H54 (cell line): ENCODE measurements at regions not wholly inside any gene's neighbourhood (a gene's known extent, or its start where the extent isn't known, plus 50 kb on each side); places are given as distances from the start of the nearest gene placed in this dataset.
"Not testable (repeated sequence)": the region's sequence is repeated elsewhere in the genome, so short reads cannot be mapped to it uniquely, and the experiment has no call there.

Experiments
- DNase-seq: peaks from one replicate; pipeline ENCODE4 v3.0.0; 2011; ENCODE audit warnings: low spot score, mixed read lengths; ENCODE audit not compliant: insufficient read length
- FAIRE-seq: peaks from 3 replicates; lab custom pipeline; 2011; peaks lifted over from hg19 to GRCh38; lab: Jason Lieb, UNC
- POLR2A ChIP-seq: IDR thresholded peaks from 2 replicates; pipeline ENCODE4 v1.6.1; 2011; ENCODE audit warnings: low read depth, mild to moderate bottlenecking, low read length

DNA sequence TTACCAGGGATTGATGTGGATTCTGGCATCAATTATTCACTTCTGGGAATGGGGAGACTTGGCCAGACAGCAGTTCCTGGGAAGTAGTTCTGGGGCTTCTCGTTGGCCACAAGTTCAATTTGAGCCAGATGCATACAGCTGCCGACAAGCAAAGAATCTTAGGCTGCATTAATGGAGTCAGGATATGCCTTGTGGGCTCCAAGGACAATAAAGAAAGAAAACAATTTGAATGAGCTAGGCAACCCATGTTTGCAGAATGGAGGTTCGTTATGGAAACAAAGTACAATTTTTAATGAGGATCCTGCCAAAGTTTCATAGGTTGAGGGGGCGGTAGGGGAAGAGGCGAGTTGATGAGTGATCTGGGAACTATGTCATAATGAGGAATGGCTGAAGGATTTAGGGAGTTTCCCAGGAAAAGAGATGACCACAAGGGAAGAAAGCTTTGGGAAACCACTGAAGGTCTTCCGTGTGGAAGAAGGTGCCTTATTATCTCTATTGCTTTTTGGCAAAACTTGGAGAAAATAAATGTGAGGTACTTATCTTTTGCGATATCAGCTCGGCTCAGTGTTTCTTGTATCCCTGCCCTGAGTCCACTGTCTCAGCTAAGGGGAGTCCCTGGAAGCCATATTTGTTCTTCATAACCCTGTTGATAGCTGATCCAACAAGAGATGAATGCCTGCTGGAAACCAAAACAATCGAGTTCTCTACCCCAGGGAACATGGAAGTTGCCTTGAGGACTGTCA lies 181.0 kb upstream of the ZNF217 start:
- FAIRE-seq (no peak), DNase-seq (peak; percentile 45)
- no peak for TF ChIP-seq POLR2A

DNA sequence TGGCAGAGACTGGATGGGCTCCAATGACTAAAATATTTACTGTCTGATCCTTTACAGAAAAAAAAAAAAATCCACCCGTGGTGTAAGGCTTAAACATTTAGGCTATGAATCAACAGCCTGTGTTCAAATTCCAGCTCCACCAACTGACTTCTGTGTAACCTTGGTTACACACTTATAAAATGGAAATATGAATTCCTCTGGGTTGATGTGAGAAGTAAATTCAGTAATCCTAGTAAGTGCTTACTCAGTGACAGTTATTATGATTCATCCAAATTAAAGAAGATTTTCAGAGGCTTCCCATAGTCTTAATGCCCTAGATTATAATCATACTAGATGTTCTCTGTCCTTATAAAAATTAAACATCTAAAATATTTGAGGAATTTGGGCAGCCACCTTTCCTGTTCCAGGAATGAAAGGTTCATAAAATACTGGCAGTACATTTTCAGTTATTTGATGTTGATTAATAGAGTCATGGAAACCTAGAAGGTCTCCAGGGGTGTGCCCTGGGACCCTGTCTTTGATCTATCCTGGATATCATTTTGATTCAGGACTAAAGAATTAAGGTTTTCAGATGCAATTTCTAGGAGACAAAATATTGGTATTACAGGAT lies 180.3 kb upstream of the ZNF217 start:
- DNase-seq (peak; percentile 55), FAIRE-seq (no peak)
- no peak for TF ChIP-seq POLR2A

DNA sequence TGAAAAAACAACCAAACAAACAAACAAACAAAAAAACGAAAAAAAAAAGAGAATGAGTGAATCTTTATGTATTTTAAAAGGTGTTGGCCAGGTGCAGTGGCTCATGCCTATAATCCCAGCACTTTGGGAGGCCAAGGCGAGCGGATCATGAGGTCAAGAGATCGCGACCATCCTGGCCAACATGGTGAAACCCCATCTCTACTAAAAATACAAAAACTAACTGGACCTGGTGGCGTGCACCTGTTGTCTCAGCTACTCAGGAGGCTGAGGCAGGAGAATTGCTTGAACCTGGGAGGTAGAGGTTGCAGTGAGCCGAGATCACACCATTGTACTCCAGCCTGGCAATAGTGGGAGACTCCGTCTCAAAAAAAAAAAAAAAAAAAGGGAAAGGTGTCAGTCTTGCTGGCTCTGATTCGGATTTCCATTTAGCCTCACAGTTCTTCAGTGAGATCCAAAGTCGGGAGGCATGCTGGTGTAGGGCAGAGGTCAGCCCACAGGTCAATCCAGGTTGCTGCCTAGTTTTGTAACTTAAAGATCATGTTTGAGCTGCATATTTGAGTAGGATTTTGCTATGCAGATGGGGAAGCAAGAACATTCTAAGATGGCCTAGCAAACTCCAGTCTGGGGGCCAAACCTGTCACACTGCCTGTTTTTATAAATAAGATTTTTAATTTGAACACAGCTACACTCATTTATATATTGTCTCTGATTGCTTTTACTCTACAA lies 179.6 kb upstream of the ZNF217 start:
- not testable (repeated sequence) for DNase-seq, FAIRE-seq

DNA sequence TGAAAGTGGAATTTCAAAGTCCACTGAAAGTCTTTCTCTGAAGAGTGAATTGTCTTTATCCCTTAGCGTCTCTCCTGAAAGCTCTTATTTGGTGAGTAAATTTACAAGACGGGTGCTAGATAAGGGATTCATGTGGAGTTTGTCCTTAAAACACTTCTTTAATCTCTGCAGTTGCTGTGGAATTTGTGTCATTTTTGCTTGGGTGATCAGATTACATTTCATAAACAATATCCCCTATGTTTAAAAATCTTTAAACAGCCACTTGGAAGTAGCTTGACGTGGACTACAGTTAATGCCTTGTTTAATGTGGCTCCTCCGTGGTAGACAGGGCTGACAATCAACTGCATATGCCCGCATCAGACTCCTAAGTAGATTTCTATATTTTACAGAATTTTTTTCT lies 175.4 kb upstream of the ZNF217 start:
- no peak for FAIRE-seq
- TF ChIP-seq POLR2A: no peak
- DNase-seq: no peak

DNA sequence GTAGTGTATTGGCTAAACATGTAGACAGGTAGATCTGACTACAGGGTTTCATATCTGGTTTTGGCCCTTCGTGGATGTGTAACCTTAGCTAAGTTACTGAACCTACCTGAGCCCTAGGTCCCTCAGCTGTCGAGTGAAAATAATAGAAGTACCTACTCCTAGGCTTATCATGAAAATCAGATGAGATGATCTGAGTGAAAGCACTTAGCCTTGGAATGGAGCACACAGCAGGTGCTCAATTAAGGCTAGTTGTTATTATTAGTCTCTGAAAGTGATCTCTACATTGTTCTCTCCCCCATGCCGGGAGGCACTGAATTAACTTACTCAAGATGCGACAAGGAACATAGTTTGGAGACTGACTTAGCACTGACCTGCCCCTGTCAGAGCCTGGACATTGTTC lies 174.7 kb upstream of the ZNF217 start:
- DNase-seq (no peak), FAIRE-seq (no peak)
- no peak for TF ChIP-seq POLR2A

DNA sequence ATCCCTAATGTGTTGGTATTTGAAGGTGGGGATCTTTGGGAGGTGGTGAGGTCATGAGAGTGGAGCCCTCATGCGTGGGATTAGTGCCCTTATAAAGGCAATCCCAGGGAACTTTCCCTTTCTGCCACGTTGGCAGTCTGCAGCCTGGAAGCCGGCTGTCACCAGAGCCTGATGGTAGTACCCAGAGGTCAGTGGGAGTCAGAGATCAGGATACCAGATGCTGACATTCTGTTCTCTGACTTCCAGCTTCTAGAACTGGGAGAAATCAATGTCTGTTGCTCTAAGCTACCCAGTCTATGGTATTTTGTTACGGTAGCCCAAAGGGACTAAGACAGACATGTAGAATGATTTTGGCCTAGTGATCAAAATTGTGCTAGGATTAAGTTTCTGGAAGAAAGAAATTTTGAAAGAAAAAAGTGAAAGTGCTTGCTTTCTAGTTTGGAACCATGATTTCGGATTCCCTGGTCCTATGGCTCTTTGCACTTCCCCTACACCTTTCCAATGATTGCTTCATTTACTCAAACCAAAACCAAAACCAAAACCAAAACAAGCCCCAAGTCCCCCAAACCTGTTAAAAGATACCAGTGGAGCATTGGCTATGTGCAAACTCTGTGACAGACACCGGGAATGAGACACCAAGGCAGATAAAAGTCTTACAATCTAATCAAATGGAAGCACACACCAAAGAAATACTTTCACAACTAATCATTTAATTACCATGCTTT lies 173.7 kb upstream of the ZNF217 start:
- no peak for FAIRE-seq
- no peak for DNase-seq
- TF ChIP-seq POLR2A: no peak

DNA sequence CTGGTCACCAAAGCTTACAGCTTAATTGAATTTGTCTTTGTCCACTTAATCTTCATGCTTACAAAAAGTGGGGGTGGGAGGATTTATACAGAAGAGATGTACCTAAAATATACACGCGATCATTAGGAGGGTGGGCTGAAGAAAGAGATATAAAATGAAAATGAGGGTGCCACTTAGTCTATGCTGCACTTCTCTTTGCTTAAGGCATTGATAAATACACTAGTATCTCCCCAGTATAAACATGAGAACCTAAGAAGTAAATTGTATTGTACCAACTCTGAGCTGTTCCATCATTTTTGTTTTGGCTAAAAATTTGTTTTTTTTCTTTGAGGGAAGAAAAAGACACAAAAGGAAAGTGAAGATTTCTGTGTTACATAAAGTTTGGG lies 170.8 kb upstream of the ZNF217 start:
- DNase-seq (no peak), FAIRE-seq (no peak)
- TF ChIP-seq POLR2A: no peak

DNA sequence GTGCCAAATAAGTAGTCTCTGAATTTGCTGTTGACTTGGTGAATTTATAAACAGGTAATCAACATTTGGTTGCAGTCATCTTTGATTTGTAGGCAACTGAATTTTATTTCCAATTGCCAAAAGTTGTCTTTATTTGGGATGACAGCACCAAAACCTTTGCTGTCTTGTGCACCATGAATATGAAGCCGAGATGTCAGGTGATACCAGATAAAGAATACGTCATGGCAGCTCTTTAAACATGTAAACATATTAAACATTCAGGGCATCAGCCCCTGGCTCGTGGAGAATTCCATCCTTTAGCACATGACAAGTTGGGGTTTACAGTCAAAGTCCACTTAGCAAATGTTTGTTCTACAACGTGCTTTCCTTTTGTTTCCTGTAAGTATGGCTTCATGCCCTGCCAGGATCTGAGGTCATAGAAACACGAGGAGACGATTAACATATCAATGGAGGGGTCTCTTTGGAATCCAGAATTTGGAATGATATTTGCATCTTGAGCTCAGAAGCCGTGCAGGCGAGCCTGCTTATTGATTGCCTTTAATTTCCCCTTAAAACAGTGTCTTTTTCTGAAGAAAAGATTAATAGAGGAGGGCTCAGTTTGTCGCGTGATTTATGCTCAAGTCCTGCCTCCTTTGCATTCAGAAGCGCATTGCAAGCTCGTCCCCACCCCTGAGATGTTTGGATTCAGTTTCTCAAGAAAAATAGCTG lies 170.2 kb upstream of the ZNF217 start:
- DNase-seq: no peak
- TF ChIP-seq POLR2A: no peak
- FAIRE-seq: no peak

DNA sequence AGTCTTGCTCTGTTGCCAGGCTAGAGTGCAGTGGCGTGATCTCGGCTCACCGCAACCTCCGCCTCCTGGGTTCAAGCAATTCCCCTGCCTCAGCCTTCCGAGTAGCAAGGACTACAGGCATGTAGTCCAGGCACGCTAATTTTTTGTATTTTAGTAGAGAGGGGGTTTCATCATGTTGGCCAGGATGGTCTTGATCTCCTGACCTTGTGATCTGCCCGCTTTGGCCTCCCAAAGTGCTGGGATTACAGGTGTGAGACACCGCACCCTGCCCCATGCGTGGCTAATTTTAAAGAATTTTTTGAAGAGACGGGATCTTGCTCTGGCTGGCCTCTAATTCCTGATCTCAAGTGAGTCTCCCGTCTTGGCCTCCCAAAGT lies 168.8 kb upstream of the ZNF217 start:
- not testable (repeated sequence) for DNase-seq, FAIRE-seq

DNA sequence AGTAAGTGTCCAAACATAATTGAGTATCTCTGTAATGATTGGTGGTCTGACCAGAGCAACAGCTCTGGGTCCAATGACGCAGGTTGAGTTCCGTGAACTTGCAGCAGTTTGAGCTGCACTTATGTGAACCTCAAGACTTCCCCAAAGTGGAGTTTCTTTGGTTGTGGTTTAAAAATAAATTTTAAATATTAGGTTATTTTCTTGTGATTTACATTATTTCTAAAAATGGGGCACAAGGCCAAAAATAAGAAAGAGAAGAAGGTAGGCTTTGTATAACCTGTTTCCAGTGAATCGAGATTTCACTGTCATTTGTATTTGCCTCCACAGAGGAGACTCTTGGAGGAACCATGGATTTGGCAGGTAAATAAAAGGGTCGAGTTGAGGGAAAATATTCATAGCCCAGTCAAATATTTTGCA lies 166.4 kb upstream of the ZNF217 start:
- no peak for TF ChIP-seq POLR2A
- no peak for FAIRE-seq
- DNase-seq: no peak

DNA sequence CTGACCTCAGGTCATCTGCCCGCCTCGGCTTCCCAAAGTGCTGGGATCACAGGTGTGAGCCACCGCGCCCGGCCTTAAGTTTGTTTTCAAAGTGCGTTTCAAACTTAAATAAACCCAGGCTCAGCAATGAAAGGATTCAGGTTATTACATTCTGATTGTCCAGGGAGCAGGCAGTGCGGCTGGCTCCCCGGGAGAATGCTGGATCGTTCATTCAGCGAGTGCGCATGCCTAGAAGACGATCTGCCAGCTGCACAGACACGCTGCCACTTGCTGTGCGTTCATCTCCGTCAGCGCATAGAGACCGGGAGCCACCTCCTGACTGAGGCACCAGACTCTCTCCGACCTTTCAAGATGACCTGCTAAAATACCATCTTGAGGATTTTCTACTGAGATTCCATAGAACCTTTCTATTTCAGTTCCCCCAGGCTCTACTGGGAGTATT lies 163.9 kb upstream of the ZNF217 start:
- no peak for DNase-seq
- no peak for FAIRE-seq
- no peak for TF ChIP-seq POLR2A

DNA sequence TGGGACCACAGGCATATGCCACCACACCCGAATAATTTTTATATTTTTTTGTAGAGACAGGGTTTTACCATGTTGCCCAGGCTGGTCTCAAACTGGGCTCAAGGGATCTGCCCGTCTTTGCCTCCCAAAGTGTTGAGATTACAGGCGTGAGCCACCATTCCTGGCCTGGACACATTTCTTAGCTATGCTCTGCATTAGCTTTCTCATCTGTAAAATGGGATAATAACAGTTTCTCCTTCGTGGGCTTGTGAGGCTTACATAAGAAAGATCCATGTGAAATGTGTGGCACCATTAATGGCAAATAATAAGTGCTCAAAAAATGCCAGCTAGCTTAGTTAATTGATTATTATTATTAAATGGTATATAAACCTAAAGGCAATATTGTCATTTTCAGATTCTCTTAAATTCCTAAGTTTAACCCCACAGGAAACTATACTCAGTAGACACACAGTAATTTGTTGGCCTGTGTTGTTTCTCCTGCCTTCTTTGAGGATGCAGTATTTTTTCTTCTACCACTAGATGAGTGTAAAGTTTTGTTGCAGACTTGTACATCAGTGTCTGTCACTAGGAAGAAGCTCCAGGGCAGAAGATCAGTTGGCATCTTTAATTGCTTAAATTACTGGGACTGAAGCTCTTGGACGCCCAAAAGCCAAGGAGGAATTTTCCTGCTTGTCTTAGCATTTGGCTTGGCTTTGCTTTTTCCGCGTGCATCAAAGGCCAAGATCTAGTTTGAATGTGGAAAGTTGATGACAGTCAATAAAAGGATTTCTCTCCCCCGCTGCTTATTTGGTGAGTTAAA lies 162.3 kb upstream of the ZNF217 start:
- TF ChIP-seq POLR2A: no peak
- DNase-seq (no peak), FAIRE-seq (no peak)
